HL-60/S4 (cell line): ENCODE measurements at regions not wholly inside any gene's neighbourhood (a gene's known extent, or its start where the extent isn't known, plus 50 kb on each side); places are given as distances from the start of the nearest gene placed in this dataset.

ENCODE experiments used
- in situ Hi-C: fragments of 300-500 bp; cut with MboI; formaldehyde crosslinking; loops from 2 replicates; pipeline ENCODE4 v1.14.3; 2022; ENCODE audit warnings: low sequenced_read_pairs

DNA sequence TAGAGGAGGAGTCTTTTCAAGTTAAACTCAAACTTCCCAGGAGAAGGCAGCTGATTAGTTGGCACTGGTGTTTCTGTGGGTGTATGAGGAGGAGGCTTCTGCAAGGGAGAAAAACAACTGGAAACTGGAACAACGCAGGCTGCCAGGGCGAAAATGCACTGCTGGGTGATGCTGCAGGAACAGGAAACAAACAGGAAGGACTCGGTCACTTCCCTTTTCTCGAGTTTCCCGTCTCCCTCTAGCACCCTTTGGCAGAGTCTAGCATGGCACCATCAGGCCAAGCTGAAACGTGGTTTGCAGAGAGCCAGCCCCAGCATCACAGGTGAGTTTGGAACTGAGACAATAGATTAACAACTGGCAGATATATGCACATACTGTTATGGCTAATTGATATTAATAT, 77.5 kb upstream of the CAST start:
- in situ Hi-C loops = no loop called here

DNA sequence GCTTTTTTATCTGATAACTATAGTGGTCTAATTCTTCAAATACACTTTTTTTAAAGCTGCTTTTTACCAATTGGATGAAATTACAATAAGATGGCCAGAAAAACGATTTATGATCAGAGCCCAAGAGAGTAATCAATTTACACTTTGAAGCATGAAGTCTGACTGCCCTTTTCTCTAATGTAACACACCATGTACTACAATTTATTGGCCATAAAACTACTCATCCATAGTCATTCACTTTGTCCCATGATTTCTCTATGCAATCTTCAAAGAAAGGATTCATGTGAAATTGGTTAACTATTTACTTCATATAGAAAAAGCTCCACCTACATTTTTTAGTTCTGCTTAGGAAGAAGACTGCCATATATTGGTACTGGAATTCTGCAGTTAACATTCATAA, 73.6 kb upstream of the CAST start:
- in situ Hi-C loops = no loop called here

DNA sequence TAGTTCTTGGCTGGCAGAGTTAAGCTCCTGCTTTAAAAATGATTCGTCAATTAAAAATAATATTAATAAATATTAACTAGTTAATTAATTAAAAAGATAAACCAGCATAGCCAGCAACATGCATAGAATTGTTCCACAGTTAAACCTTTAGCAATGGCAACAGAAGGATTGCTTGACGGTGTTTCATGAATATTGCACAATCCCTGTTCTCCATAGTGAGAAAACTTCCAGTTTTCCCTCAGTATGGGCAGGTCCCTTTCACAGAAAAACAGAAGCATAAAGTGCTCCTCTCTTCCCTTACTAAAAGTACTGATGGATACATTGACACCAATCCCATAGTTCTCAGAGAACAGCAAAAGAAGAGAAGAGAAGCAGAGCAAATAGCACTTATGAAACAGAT, 71.4 kb upstream of the CAST start:
- in situ Hi-C loops = no loop called here

DNA sequence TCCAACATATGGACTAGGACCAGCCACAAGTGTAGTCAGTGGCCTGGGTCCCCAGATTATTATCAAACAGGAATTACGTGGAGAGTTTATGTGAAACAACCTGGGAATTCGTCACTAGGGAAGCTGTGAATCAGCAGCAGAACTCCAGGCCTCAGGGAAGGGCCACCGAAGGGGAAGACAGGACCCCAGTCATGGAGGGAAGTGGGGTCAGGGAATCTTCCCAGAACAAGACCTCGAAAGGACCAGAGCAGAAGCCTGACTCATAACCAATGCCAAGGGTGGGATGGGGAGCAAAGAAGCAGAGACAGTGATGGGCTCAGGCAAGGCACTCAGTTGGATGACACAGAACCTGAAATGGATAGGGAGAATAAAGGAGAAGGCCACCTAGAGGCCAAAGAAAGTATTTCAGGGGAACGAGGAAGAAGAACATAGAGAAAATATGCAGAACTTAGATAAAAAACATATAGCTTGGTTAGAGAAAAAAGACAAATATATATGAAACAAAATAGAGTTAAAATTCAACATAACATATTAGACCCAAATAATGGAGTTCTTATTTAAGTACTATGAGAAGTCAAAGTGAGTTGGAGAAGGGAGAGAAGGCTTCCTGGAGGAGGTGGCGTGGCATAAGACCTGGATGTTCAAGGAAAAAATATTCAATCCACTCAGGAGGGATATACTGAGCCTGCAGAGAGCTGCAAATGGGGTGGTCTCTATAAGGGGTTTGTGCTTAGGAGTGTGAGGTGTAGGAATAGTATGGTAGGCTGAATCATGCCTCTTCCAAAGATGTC, 66.7 kb upstream of the CAST start:
- in situ Hi-C loops = no loop called here

DNA sequence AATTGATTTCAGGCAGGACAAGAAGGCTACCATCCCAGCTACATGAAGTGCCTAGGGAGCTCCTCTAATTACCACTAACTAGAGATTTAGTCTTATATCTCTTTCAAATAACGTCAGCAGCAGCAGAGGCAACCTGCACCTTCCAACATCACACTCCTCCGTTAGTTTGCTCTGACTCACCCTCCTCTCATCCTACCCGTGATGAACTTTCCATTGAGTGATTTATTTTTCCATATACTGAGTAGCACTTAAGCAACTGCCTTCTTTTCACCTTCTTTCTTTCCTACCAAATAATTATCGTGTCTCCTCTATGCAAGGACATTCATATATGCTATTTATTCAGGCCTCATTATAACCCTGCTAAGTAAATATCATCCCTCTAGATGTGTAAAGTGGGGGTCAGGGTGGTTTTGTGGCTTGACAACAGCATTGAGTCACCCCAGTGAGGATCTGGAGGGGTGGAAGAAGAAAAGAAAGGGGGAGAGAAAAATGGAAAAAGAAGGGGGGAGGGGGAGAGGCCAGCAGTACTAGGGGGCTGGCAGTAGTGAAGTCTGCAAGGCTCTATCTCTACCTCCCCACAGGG, 64.6 kb upstream of the CAST start:
- in situ Hi-C loops = no loop called here

DNA sequence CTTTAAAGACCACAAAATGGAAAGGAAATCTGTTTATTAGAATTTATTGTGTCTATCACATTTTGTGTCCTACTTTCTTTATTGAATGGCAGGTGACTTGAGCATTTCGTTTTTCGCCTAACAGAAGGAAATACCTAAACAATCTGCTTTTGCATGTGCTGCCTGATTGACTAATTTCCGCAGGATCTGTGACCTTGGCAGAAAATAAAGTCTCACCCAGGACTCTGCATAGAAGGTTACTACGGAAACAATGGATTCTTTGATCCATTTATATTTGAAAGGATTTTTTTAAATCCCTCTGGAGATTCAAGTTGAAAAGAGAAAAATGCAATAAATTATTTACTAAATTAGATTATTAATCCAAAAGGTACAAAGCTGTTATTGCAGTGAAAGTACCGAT, 61.0 kb upstream of the CAST start:
- in situ Hi-C loops = loop anchor here (25.0 kb wide), 1 partner anchor 239 kb away; no protein-coding TSS in a partner anchor

DNA sequence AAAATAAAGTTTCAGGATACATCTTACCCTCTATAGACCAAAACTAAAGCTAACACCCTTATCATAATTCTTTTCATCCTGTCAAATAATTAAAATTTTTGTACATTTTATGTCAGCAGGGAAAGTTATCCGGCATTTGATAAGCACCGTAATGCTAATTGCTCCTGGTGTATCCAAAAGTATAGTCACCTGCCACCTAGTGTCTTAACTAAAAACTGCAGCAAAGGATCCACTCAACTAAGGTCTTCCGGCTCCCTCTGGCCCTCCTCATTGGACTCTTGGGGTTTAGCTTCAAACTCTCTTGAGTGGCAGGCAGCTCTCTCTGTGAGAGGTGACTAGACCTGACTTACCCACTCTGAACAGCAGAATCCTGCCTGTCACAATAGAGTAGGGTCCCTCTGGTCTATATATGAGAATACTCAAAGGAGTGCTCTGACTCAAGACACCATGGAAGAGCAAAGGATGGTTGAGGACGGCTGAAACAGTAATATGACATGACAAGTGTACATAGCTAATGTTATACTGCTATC, 60.4 kb upstream of the CAST start:
- in situ Hi-C loops = loop anchor here (25.0 kb wide), 1 partner anchor 239 kb away; no protein-coding TSS in a partner anchor

DNA sequence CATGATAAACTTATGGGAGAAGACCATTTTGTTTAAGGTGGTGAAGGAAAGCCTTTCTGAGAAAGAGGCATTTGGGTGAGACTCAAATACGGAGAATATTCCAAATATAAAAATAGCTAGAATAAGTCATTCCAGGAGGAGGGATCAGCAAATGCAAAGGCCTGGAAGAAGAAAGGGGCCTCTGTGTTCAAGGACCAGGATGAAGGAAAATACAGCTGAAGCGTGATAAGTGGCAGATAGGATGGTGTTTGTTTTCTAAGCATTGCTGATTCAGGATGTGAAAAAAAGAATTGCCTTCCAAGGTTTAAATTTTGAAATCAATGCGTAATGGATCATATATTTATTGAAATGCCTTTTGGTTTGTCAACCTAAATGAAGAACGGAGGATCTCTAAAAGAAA, 59.4 kb upstream of the CAST start:
- in situ Hi-C loops = loop anchor here (25.0 kb wide), 1 partner anchor 240 kb away; no protein-coding TSS in a partner anchor

DNA sequence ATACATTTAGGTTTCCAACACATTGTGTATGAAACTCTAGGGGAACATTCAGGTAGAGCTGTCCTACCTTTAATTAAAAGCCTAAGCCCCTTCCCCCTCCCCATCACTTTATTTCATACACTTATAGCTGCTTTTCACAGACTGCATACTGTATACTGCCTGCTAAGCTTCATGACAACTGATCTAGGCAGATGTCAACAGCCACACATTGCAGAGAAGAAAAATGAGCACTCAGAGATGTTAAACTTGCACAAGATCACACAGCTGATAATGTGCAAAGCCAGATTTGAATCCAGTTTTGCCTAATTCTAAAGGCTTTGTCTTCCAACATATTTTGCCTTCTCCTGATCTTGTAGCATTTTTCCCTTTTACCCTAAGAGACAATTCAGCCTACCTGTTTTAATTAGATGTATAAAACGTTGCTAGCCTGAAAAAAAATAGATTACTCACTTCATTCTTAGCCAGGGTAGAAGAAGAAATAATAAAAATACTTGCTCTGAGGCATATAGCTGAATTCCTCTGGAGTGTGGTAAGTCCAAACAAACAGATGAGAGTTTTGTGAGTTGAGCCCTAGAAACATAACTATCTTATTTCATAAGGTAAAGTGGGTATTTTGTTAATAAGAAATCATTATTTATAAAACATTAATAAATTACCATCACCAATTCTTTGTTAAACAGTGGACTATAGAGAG, 56.9 kb upstream of the CAST start:
- in situ Hi-C loops = loop anchor here (25.0 kb wide), 1 partner anchor 243 kb away; no protein-coding TSS in a partner anchor

DNA sequence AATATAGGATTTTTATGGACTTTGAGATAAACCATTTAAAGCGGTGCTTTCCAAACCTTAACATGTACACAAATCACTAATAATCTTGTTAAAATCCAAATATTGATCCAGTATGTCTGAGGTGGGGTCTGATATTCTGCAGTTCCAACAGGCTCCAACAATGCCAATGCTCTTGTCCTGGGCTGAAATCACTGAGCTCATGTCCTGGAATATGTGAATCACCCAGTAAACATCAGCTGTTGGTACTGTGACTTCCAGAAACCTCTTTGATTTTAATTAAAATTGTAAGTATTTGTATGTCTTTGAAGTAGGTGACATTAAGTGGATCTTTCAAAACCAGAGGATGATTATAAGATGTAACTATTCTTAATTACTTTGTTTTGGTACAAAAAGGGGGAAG, 52.8 kb upstream of the CAST start:
- in situ Hi-C loops = loop anchor here (25.0 kb wide), 1 partner anchor 247 kb away; no protein-coding TSS in a partner anchor

DNA sequence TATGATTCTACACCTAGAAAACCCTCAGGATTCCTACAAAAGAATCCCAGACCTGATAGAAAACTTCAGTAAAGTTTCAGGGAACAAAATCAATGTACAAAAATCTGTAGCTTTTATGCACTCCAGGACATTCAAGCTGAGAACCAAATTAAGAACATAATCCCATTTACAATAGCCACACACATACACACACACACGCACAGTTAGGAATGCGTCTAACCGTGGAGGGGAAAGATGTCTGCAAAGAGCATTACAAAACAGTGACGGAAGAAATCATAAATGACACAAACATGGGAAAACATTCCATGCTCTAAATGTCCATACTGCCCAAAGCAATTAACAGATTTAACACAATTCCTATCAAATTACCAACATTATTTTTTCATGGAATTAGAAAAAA, 51.4 kb upstream of the CAST start:
- in situ Hi-C loops = loop anchor here (25.0 kb wide), 1 partner anchor 248 kb away; no protein-coding TSS in a partner anchor

DNA sequence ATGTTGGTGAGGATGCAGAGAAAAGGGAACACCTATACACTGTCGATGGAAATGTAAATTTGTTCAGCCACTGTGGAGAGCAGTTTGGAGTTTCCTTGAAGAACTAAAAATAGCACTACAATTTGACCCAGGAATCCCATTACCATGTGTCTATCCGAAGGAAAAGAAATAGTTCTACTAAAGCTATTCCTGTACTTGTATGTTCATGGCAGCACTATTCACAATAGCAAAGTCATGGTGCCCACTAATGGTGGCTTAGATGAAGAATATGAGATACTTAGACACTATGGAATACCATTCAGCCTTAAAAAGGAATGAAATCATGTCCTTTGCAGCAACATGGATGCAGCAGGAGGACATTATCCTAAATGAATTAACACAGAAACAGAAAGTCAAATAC, 50.2 kb upstream of the CAST start:
- in situ Hi-C loops = loop anchor here (25.0 kb wide), 1 partner anchor 250 kb away; no protein-coding TSS in a partner anchor
